Heart left ventricle (tissue), 13 donors: ENCODE measurements at regions not wholly inside any gene's neighbourhood (a gene's known extent, or its start where the extent isn't known, plus 50 kb on each side); places are given as distances from the start of the nearest gene placed in this dataset.

ENCODE experiments used
- CTCF ChIP-seq, 12 donors: fragments of 200-600 bp; sonication (generic) in 4 of 12; IDR thresholded peaks; one replicate each; pipeline versions ENCODE4 v1.5.0 to v1.8.0; 2018 to 2022; ENCODE audit warnings: antibody characterized with exemption in 12 of 12, mild to moderate bottlenecking in 5 of 12
- POLR2A ChIP-seq, 2 donors: fragments of 450-650 bp; IDR thresholded peaks; one replicate each; pipeline ENCODE4 v1.6.1; 2017; ENCODE audit warnings: antibody characterized with exemption in 2 of 2, mild to moderate bottlenecking in 2 of 2, moderate library complexity in 2 of 2
- donor health status: ischemic (EF 13 %, LVEDD 7.1; RV severe dilation, severe dysfunction).
- donor health status: DM: no; HTN: yes; CAD: no.
- donor health status: DM: no; HTN: no; CAD: no.
- donor health status: ischemic (EF 25% LVEDD 6.9; RV normal size, moderate dysfunction).
- donor health status: ischemic (EF 25% LVEDD 5.7; RV mildly dilated, moderate dysfunction).
- donor health status: ischemic (EF 35%, LVEDD 5.7; RV mildly dilated, moderate dysfunction).
- donor health status: nonischemic (EF 11% LVEDD 7.7; RV severe dilation, severe dysfunction).
- donor health status: DM: yes; HTN: yes; CAD: no.
- donor health status: PGD.
- donor health status: ischemic (EF 29% LVEDD 5.4; RV normal size, mild dysfunction).
- donor health status: nonischemic (EF 23%, LVEDD 6.1; RV moderate dilation, normal function).

DNA sequence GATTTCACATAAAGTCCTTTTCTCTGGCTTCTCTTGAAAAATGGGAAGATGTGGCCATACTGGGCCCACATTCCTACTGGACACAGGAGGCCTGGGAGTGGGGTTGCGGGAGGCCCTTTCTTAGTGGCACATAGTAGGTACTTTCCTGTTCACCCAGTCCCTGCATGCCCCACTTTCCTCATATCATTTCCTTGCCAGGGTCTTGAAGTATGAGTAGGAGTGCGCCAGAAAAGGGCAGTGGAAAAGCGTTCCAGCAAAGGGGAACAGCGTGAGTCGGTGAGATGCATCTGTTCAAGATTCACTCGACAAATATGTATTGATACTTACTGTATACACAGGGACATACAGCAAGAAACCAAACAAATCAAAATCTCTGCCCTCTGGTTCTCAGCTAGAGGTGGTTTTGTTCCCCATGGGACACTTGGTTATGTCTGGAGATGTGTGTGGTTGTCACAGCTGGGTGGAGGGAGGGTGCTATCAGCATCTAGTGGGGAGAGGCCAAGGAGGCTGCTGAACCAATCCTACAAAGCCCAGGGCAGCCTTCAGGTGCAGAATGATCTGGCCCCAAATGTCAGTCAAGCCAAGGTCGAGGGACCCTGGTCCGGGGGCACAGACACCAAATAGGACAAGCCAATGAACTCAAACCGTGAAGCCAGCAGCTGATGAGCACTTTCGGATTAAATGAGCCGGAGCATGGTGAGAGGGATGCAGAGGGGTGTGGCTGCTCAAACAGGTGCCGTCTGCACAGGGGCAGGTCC, 151.4 kb downstream of the CEBPB start:
- TF ChIP-seq CTCF (IDR thresholded peaks at IDR 0.05) = no peak
- no peak for TF ChIP-seq POLR2A (IDR thresholded peaks at IDR 0.05)
